Testis (tissue), 2 donors: ENCODE measurements at regions not wholly inside any gene's neighbourhood (a gene's known extent, or its start where the extent isn't known, plus 50 kb on each side); places are given as distances from the start of the nearest gene placed in this dataset.

Experiments used
- DNase-seq: peaks from one replicate; pipeline ENCODE4 v3.0.0-alpha.2; 2019
- H3K27ac ChIP-seq, 2 donors: fragments of 200-600 bp; sonication (generic); one replicate each; pipeline ENCODE4 v1.5.1; 2019
- H3K27me3 ChIP-seq: fragments of 200-600 bp; sonication (generic); one replicate; pipeline ENCODE4 v1.5.1; 2019
- H3K36me3 ChIP-seq: fragments of 200-600 bp; sonication (generic); one replicate; pipeline ENCODE4 v1.5.1; 2017; ENCODE audit warnings: low read depth; ENCODE audit errors: missing control alignments
- H3K4me1 ChIP-seq: fragments of 200-600 bp; sonication (generic); one replicate; pipeline ENCODE4 v1.5.1; 2019
- H3K4me3 ChIP-seq, 2 donors: fragments of 200-600 bp; sonication (generic); one replicate each; pipeline ENCODE4 v1.5.1; 2017 to 2019
- H3K9me3 ChIP-seq: fragments of 200-600 bp; sonication (generic); one replicate; pipeline ENCODE4 v1.5.1; 2017
- POLR2A ChIP-seq: fragments of 450-650 bp; IDR thresholded peaks from one replicate; pipeline ENCODE4 v1.6.1; 2017; ENCODE audit warnings: antibody characterized with exemption, mild to moderate bottlenecking, moderate library complexity
- WGBS, 2 donors: methylation state at CpG; one replicate each; pipeline ENCODE4 v1.1.5; 2018; 5-methylcytosine and 5-hydroxymethylcytosine counted together
- intact Hi-C: fragments of 100-400 bp; cut with DNase I; formaldehyde crosslinking; loops from one replicate; pipeline ENCODE4 v1.15.1; 2023; ENCODE audit warnings: low total_unique reads
- TF ChIP-seq, protein P1 (sequence below), 3 experiments: fragments of 450-650 bp in 2 of 3; fragments of 200-600 bp in 1 of 3; sonication (generic) in 1 of 3; IDR thresholded peaks; one replicate each; pipeline ENCODE4 v1.5.1; 2016 to 2019; ENCODE audit warnings: antibody characterized with exemption in 3 of 3, mild to moderate bottlenecking in 2 of 3, moderate library complexity in 1 of 3

DNA sequence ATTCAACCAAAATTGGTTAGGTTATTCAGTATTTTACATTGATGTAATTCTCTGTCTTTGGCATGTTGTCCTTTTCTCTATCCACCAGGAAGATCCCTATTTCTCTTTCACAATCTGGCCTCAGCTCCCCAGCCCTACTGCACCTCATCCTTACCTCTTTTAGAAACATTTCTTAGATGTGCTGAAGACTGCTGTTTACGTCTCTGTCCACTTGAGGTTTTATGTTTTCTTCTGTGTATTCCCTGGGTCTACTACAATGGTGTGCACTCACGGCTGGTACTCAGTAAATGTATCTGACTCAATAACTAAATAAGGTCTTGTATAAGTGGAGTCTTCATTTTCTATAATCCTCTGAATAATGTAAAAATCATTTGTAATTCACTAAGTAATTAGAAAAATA, 822.7 kb downstream of the DTWD2 start:
- no peak overlapping the region for H3K4me3 ChIP-seq
- WGBS, 2 donors: 86 to 92% methylated on average over 2 of the region's 2 CpGs
- H3K9me3 ChIP-seq: no peaks in the 10 kb centered on the region
- DNase-seq: no peak
- H3K36me3 ChIP-seq: no peaks in the 10 kb centered on the region
- no peaks in the 10 kb centered on the region for H3K27me3 ChIP-seq
- H3K27ac ChIP-seq: no peak overlapping the region
- H3K4me1 ChIP-seq: no peaks in the 10 kb centered on the region
- TF ChIP-seq, protein P1, sequence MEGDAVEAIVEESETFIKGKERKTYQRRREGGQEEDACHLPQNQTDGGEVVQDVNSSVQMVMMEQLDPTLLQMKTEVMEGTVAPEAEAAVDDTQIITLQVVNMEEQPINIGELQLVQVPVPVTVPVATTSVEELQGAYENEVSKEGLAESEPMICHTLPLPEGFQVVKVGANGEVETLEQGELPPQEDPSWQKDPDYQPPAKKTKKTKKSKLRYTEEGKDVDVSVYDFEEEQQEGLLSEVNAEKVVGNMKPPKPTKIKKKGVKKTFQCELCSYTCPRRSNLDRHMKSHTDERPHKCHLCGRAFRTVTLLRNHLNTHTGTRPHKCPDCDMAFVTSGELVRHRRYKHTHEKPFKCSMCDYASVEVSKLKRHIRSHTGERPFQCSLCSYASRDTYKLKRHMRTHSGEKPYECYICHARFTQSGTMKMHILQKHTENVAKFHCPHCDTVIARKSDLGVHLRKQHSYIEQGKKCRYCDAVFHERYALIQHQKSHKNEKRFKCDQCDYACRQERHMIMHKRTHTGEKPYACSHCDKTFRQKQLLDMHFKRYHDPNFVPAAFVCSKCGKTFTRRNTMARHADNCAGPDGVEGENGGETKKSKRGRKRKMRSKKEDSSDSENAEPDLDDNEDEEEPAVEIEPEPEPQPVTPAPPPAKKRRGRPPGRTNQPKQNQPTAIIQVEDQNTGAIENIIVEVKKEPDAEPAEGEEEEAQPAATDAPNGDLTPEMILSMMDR (IDR thresholded peaks at IDR 0.05): no peak
- no peak for TF ChIP-seq POLR2A
- intact Hi-C loops: no loop called here

DNA sequence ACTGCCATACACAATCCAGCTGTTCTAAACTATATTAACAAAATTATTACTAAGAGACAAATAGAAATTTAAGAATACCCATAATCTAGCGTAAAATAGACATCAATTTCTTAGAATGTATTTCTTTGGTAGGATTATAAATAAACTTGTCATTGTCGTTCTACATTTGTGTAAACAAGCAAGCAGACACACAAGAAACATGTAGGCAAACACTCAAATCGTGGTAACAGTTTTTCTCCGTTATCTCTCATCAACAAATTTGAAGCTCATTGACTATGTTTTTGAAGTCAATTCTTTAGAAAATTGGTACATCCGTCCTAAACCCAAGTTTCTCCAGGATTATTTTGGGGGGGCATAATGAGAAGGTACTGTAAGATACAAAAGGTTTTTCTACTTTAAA, 832.2 kb downstream of the DTWD2 start:
- TF ChIP-seq, protein P1 (IDR thresholded peaks at IDR 0.05): no peak
- no peak for TF ChIP-seq POLR2A
- no peaks in the 10 kb centered on the region for H3K9me3 ChIP-seq
- intact Hi-C loops: no loop called here
- 91 to 92% methylated on average over 5 of the region's 5 CpGs for WGBS, 2 donors
- DNase-seq: no peak
- no peak overlapping the region for H3K4me3 ChIP-seq
- no peaks in the 10 kb centered on the region for H3K36me3 ChIP-seq
- no peaks in the 10 kb centered on the region for H3K4me1 ChIP-seq
- no peaks in the 10 kb centered on the region for H3K27me3 ChIP-seq
- H3K27ac ChIP-seq: no peak overlapping the region

DNA sequence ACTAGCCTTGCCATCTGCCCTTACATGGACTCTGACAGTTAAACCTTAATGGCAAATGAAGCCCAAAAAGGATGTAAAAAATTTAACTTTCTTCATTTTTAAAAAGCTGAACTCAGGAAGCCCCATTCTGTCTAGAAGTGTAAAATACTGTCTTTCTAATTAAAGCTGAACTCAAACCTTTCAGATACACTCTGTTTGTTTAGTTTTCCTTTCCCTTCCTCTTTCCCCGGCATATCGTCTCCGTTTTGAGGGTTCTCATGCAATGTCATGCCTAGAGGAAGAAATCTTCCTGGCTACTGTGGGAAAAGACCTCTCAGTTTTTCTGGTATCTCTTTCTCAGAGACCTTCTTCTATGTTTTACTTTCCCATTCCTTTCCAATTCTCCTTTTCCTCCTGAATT, 841.5 kb downstream of the DTWD2 start:
- H3K36me3 ChIP-seq: no peaks in the 10 kb centered on the region
- no peaks in the 10 kb centered on the region for H3K27me3 ChIP-seq
- no peak for DNase-seq
- 42 to 58% methylated on average over 3 of the region's 3 CpGs for WGBS, 2 donors
- intact Hi-C loops: no loop called here
- no peaks in the 10 kb centered on the region for H3K9me3 ChIP-seq
- H3K4me1 ChIP-seq: no peaks in the 10 kb centered on the region
- TF ChIP-seq, protein P1 (IDR thresholded peaks at IDR 0.05): no peak
- no peak for TF ChIP-seq POLR2A
- no peak overlapping the region for H3K27ac ChIP-seq
- H3K4me3 ChIP-seq: no peak overlapping the region

DNA sequence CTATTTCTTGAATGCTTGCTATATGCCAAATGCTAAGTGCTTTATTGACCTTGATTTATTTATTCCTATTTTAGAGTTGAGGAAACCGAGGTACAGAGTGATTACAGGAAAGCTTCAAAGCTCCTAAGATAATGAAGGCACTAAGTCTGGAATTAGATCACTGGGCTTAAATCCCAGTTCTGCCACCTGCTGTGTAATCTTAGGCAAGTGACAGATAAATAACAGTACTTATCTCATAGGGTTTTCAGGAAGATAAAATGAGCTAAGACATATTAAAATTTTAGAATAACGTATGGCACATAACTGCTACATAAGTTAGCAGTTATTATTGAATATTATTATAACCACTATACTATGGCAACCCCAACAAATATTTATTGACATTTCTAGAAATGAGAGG, 843.8 kb downstream of the DTWD2 start:
- Histone ChIP-seq H3K4me1 (no peaks in the 10 kb centered on the region), H3K4me3 (no peak overlapping the region), H3K36me3 (no peaks in the 10 kb centered on the region), H3K9me3 (no peaks in the 10 kb centered on the region), H3K27ac (no peak overlapping the region), H3K27me3 (no peaks in the 10 kb centered on the region)
- TF ChIP-seq, protein P1 (IDR thresholded peaks at IDR 0.05): no peak
- TF ChIP-seq POLR2A: no peak
- intact Hi-C loops: no loop called here
- no peak for DNase-seq
- WGBS, 2 donors: 54 to 60% methylated on average over 2 of the region's 2 CpGs

DNA sequence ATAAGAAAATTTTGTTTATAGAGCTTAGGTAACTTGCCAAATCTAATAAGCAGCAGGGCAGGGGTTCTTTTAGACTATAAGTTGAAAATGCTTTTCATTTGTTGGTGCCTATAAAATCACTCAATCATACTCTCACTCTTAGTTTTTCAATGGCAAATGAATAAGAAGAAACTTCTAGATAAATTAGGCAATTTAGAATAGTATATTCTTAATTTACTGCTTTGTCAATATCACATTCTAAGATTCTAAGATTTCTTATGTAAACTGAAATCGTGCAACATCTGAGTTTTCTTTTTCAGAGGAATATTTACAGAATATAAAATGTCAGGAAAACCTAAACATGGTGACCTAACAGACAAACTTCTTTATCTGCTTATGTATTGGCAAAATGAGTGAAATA, 849.0 kb downstream of the DTWD2 start:
- TF ChIP-seq POLR2A: no peak
- TF ChIP-seq, protein P1 (IDR thresholded peaks at IDR 0.05): no peak
- Histone ChIP-seq H3K4me1 (no peaks in the 10 kb centered on the region), H3K36me3 (no peaks in the 10 kb centered on the region), H3K27ac (no peak overlapping the region), H3K27me3 (no peaks in the 10 kb centered on the region), H3K9me3 (no peaks in the 10 kb centered on the region), H3K4me3 (no peak overlapping the region)
- WGBS, 2 donors: 82 to 84% methylated on average over 1 of the region's 1 CpG
- intact Hi-C loops: no loop called here
- DNase-seq: no peak
